Endothelial cell of umbilical vein (primary cell): ENCODE measurements at regions not wholly inside any gene's neighbourhood (a gene's known extent, or its start where the extent isn't known, plus 50 kb on each side); places are given as distances from the start of the nearest gene placed in this dataset.

Experiments used
- BruUV-seq: library from RNA; stranded (reverse); fragments of 400-500 nt; replicated peaks from 2 replicates; lab custom pipeline; 2021; lab: Mats Ljungman, UMichigan
- CTCF ChIA-PET: fragments of 300-600, 350-600 bp; sonication (Branson Sonifier 250); formaldehyde crosslinking; loops from one replicate; lab custom pipeline; 2021; ENCODE audit warnings: antibody characterized with exemption, inconsistent platforms; lab: Charles Lee
- POLR2A ChIA-PET: fragments of 300-600, 350-600 bp; sonication (Branson Sonifier 250); formaldehyde crosslinking; loops from one replicate; lab custom pipeline; 2021; ENCODE audit warnings: antibody characterized with exemption, inconsistent platforms; lab: Charles Lee
- DNase-seq: peaks from one replicate; pipeline ENCODE4 v3.0.0-alpha.2; 2011; ENCODE audit warnings: low read depth, low spot score
- FAIRE-seq: peaks from 2 replicates; lab custom pipeline; 2011; peaks lifted over from hg19 to GRCh38; lab: Jason Lieb, UNC
- H2AFZ ChIP-seq: 2 replicates; pipeline ENCODE4 v1.6.0; 2012; ENCODE audit warnings: low read depth, low read length, control low read depth, inconsistent platforms
- H3K27ac ChIP-seq: 2 replicates; pipeline ENCODE4 v1.5.1; 2011; ENCODE audit warnings: low read depth, mild to moderate bottlenecking, control low read depth, low read length, moderate library complexity; ENCODE audit not compliant: insufficient read depth
- H3K27me3 ChIP-seq, 2 experiments: 2 replicates each; pipeline versions ENCODE4 v1.6.0 to v1.6.1; 2011; ENCODE audit warnings: low read length in 2 of 2, mixed read lengths in 1 of 2; ENCODE audit not compliant: control insufficient read depth in 2 of 2, insufficient read depth in 2 of 2
- H3K36me3 ChIP-seq, 2 experiments: 2 replicates in 1 of 2; 3 replicates in 1 of 2; pipeline ENCODE4 v1.5.1; 2011; ENCODE audit warnings: low read length in 2 of 2, mild to moderate bottlenecking in 1 of 2, moderate library complexity in 1 of 2; ENCODE audit not compliant: control insufficient read depth in 2 of 2, insufficient read depth in 2 of 2; ENCODE audit errors: extremely low read depth in 1 of 2
- H3K4me1 ChIP-seq: 3 replicates; pipeline ENCODE4 v1.5.1; 2011; ENCODE audit warnings: mild to moderate bottlenecking, low read length; ENCODE audit not compliant: control insufficient read depth, insufficient read depth; ENCODE audit errors: extremely low read depth
- H3K4me2 ChIP-seq: 2 replicates; pipeline ENCODE4 v1.6.1; 2011; ENCODE audit warnings: low read length, control low read depth, mixed read lengths; ENCODE audit not compliant: insufficient read depth
- H3K4me3 ChIP-seq, 3 experiments: fragments of 200-600 bp in 1 of 3; sonication (generic), shearing (Covaris generic) in 1 of 3; replicated peaks in 1 of 3; 2 replicates each; pipeline ENCODE4 v1.5.1; 2011 to 2016; ENCODE audit warnings: control low read depth in 3 of 3, low read length in 3 of 3, mild to moderate bottlenecking in 2 of 3, inconsistent platforms in 1 of 3, low read depth in 1 of 3, moderate library complexity in 1 of 3; ENCODE audit not compliant: insufficient read depth in 1 of 3
- H3K79me2 ChIP-seq: 2 replicates; pipeline ENCODE4 v1.6.0; 2012; ENCODE audit warnings: low read length, inconsistent platforms; ENCODE audit not compliant: control insufficient read depth, insufficient read depth
- H3K9ac ChIP-seq: replicated peaks from 2 replicates; pipeline ENCODE3; 2011; ENCODE audit warnings: low read length, control low read depth; ENCODE audit not compliant: insufficient read depth; ENCODE audit errors: extremely low read depth
- H3K9me1 ChIP-seq: replicated peaks from 3 replicates; pipeline ENCODE4 v1.6.0; 2011; ENCODE audit warnings: mild to moderate bottlenecking, low read length; ENCODE audit not compliant: control insufficient read depth, insufficient read depth; ENCODE audit errors: extremely low read depth
- H3K9me3 ChIP-seq: replicated peaks from 2 replicates; pipeline ENCODE4 v1.5.1; 2012; ENCODE audit warnings: low read length, inconsistent platforms; ENCODE audit not compliant: control insufficient read depth, insufficient read depth
- H4K20me1 ChIP-seq: replicated peaks from 2 replicates; pipeline ENCODE3; 2011; ENCODE audit warnings: mild to moderate bottlenecking, low read length; ENCODE audit not compliant: control insufficient read depth, insufficient read depth; ENCODE audit errors: extremely low read depth
- EZH2 ChIP-seq: IDR thresholded peaks from 2 replicates; pipeline ENCODE4 v1.6.1; 2012; ENCODE audit warnings: borderline replicate concordance, low read depth, mild to moderate bottlenecking, moderate library complexity, low read length, inconsistent platforms; ENCODE audit not compliant: severe bottlenecking
- FOS ChIP-seq: IDR thresholded peaks from 2 replicates; pipeline ENCODE4 v1.6.1; 2011; ENCODE audit warnings: mild to moderate bottlenecking, low read length, moderate library complexity, borderline replicate concordance; ENCODE audit not compliant: insufficient read depth
- GATA2 ChIP-seq: IDR thresholded peaks from 2 replicates; pipeline ENCODE4 v1.7.0; 2011; ENCODE audit warnings: low read depth, mild to moderate bottlenecking, moderate library complexity, mixed read lengths, low read length; ENCODE audit not compliant: insufficient read length, insufficient read depth
- JUN ChIP-seq: IDR thresholded peaks from 2 replicates; pipeline ENCODE4 v1.6.1; 2011; ENCODE audit warnings: borderline replicate concordance, low read depth; ENCODE audit not compliant: insufficient read length, insufficient read depth
- MYC ChIP-seq: IDR thresholded peaks from one replicate; pipeline ENCODE4 v1.6.1; 2011; ENCODE audit warnings: mild to moderate bottlenecking, low read depth, low read length
- POLR2A ChIP-seq: IDR thresholded peaks from 2 replicates; pipeline ENCODE4 v1.6.1; 2012; ENCODE audit warnings: low read depth, mild to moderate bottlenecking, control low read depth, low read length
- POLR2AphosphoS5 ChIP-seq: IDR thresholded peaks from 2 replicates; pipeline ENCODE4 v1.6.1; 2012; ENCODE audit warnings: low read depth, mild to moderate bottlenecking, control low read depth, low read length, moderate library complexity; ENCODE audit not compliant: insufficient read depth
- dilution Hi-C: fragments of 300-500 bp; cut with MboI; formaldehyde crosslinking; loops from one replicate; pipeline ENCODE4 v1.15.0; 2019; ENCODE audit warnings: low sequenced_read_pairs; ENCODE audit not compliant: extremely low pct_ligation_motif_present
- intact Hi-C: fragments of 100-400 bp; cut with micrococcal nuclease; formaldehyde crosslinking; loops from one replicate; pipeline ENCODE4 v1.10.0; 2022
- TF ChIP-seq, protein P1 (sequence below): IDR thresholded peaks from 2 replicates; pipeline ENCODE4 v1.6.1; 2011; ENCODE audit not compliant: insufficient read depth, insufficient read length
- TF ChIP-seq, protein P2 (sequence below), 2 donors: IDR thresholded peaks; 1 replicate in 1 of 2; 2 replicates in 1 of 2; pipeline ENCODE4 v1.5.1; 2011; ENCODE audit warnings: low read length in 2 of 2, mild to moderate bottlenecking in 2 of 2, moderate library complexity in 2 of 2, control low read depth in 1 of 2, inconsistent platforms in 1 of 2, low read depth in 1 of 2; ENCODE audit not compliant: insufficient read depth in 1 of 2; ENCODE audit errors: extremely low read depth in 1 of 2

DNA sequence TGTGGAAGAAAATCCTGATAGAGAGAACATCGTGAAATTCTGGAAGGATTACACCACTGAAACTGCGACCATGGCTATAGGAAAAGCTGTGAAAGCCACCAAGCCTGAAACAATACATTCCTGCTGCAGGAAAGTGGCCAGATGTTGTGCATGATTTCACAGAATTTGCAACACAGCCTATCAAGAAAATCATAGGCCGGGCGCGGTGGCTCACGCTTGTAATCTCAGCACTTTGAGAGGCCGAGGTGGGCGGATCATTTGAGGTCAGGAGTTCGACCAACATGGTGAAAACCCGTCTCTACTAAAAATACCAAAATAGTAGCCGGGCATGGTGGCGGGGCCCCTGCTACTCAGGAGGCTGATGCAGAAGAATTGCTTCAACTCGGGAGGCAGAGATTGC, 360.2 kb downstream of the CDH7 start:
- H3K4me2 ChIP-seq = no peak overlapping the region
- no TSS peak for BruUV-seq
- no peak overlapping the region for H2AFZ ChIP-seq
- no peak for FAIRE-seq
- H3K36me3 ChIP-seq = no peaks in the 10 kb centered on the region
- ChIA-PET POLR2A (no interaction called here), CTCF (no interaction called here)
- intact Hi-C loops (no loop called here), dilution Hi-C loops (no loop called here)
- H3K4me3 ChIP-seq = no peak overlapping the region
- H3K4me1 ChIP-seq = no peaks in the 10 kb centered on the region
- TF ChIP-seq EZH2 = no peak
- no peak for TF ChIP-seq FOS
- TF ChIP-seq, protein P1, sequence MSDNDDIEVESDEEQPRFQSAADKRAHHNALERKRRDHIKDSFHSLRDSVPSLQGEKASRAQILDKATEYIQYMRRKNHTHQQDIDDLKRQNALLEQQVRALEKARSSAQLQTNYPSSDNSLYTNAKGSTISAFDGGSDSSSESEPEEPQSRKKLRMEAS = no peak
- TF ChIP-seq, protein P2, sequence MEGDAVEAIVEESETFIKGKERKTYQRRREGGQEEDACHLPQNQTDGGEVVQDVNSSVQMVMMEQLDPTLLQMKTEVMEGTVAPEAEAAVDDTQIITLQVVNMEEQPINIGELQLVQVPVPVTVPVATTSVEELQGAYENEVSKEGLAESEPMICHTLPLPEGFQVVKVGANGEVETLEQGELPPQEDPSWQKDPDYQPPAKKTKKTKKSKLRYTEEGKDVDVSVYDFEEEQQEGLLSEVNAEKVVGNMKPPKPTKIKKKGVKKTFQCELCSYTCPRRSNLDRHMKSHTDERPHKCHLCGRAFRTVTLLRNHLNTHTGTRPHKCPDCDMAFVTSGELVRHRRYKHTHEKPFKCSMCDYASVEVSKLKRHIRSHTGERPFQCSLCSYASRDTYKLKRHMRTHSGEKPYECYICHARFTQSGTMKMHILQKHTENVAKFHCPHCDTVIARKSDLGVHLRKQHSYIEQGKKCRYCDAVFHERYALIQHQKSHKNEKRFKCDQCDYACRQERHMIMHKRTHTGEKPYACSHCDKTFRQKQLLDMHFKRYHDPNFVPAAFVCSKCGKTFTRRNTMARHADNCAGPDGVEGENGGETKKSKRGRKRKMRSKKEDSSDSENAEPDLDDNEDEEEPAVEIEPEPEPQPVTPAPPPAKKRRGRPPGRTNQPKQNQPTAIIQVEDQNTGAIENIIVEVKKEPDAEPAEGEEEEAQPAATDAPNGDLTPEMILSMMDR (IDR thresholded peaks at IDR 0.05; ENCODE audit: extremely low read depth in 1 of 2, insufficient read depth in 1 of 2, low read depth in 1 of 2, low read length in 2 of 2) = no peak
- TF ChIP-seq GATA2 = no peak
- TF ChIP-seq JUN = no peak
- no peak for TF ChIP-seq MYC
- no peak for TF ChIP-seq POLR2AphosphoS5
- no peak for TF ChIP-seq POLR2A
- no peak overlapping the region for H3K27ac ChIP-seq
- H4K20me1 ChIP-seq = no peaks in the 10 kb centered on the region
- no peak overlapping the region for H3K9ac ChIP-seq
- H3K27me3 ChIP-seq = no peaks in the 10 kb centered on the region
- DNase-seq = no peak
- H3K9me1 ChIP-seq = no peaks in the 10 kb centered on the region
- no peaks in the 10 kb centered on the region for H3K79me2 ChIP-seq
- peaks cover 2% of the 10 kb centered on the region for H3K9me3 ChIP-seq
